IMR-90 (cell line): ENCODE measurements at regions not wholly inside any gene's neighbourhood (a gene's known extent, or its start where the extent isn't known, plus 50 kb on each side); places are given as distances from the start of the nearest gene placed in this dataset.

ENCODE experiments used
- BHLHE40 ChIP-seq: fragments of 150-350 bp; IDR thresholded peaks from 2 replicates; pipeline ENCODE4 v1.6.1; 2016; ENCODE audit warnings: mild to moderate bottlenecking, low read depth, low read length
- CEBPB ChIP-seq: IDR thresholded peaks from 2 replicates; pipeline ENCODE4 v1.6.1; 2012; ENCODE audit warnings: low read depth, low read length, improper control_type of control experiment
- CHD1 ChIP-seq: IDR thresholded peaks from 2 replicates; pipeline ENCODE4 v1.6.1; 2012; ENCODE audit warnings: low read depth, low read length, improper control_type of control experiment
- FOS ChIP-seq: fragments of 150-350 bp; IDR thresholded peaks from 2 replicates; pipeline ENCODE4 v1.6.1; 2016; ENCODE audit warnings: low read depth, low read length
- MAFK ChIP-seq: IDR thresholded peaks from 2 replicates; pipeline ENCODE4 v1.6.1; 2012; ENCODE audit warnings: low read depth, low read length, improper control_type of control experiment
- MXI1 ChIP-seq: IDR thresholded peaks from 2 replicates; pipeline ENCODE4 v1.6.1; 2012; ENCODE audit warnings: low read depth, mild to moderate bottlenecking, low read length, moderate library complexity, borderline replicate concordance
- NFE2L2 ChIP-seq: fragments of 150-350 bp; IDR thresholded peaks from 2 replicates; pipeline ENCODE4 v1.6.1; 2016; ENCODE audit warnings: low read depth, mild to moderate bottlenecking, low read length
- POLR2A ChIP-seq: IDR thresholded peaks from 2 replicates; pipeline ENCODE4 v1.6.1; 2012; ENCODE audit warnings: mild to moderate bottlenecking, low read depth, low read length
- RFX5 ChIP-seq: IDR thresholded peaks from 2 replicates; pipeline ENCODE4 v1.8.0; 2012; ENCODE audit warnings: low read depth, mild to moderate bottlenecking, low read length, moderate library complexity
- TF ChIP-seq, protein P1 (sequence below): conservative IDR thresholded peaks from 2 replicates; pipeline ENCODE4 v1.5.1; 2012; ENCODE audit warnings: mild to moderate bottlenecking, low read depth, low read length, improper control_type of control experiment

DNA sequence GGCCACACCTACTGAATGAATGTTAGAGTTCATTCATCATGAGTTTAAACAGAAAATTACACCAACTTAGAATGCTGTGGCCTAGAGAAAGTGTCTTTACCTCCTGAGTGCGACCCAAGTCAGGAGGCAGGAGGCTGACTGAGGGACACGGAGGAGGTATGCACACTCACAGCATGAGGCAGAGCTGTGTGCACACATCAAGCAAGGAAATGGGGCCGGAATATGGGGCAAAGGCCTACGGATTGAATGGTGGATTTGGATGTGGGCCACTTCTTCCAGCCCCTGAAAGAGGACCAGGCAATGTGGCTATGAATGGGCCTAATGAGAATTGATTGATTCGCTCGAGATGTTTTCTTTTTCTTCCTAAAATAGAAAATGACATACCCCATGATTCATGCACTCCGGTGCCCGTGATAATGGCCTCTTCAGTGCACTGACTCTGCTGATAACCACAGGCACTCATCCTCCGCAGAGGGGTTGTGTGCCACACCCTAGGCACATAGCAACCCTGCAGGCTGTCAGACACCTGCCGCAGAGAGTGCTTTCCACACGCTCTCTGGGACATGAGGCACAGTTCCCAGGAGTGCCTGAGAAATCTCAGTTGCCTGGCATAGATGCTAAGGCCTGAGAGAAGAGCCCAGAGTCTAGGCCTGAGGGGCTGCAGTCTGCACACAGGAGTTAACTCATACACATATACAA, 155.5 kb downstream of the GLUL start:
- TF ChIP-seq, protein P1, sequence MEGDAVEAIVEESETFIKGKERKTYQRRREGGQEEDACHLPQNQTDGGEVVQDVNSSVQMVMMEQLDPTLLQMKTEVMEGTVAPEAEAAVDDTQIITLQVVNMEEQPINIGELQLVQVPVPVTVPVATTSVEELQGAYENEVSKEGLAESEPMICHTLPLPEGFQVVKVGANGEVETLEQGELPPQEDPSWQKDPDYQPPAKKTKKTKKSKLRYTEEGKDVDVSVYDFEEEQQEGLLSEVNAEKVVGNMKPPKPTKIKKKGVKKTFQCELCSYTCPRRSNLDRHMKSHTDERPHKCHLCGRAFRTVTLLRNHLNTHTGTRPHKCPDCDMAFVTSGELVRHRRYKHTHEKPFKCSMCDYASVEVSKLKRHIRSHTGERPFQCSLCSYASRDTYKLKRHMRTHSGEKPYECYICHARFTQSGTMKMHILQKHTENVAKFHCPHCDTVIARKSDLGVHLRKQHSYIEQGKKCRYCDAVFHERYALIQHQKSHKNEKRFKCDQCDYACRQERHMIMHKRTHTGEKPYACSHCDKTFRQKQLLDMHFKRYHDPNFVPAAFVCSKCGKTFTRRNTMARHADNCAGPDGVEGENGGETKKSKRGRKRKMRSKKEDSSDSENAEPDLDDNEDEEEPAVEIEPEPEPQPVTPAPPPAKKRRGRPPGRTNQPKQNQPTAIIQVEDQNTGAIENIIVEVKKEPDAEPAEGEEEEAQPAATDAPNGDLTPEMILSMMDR: no peak
- no peak for TF ChIP-seq POLR2A
- TF ChIP-seq RFX5: no peak
- TF ChIP-seq MXI1: no peak
- TF ChIP-seq FOS: no peak
- no peak for TF ChIP-seq CHD1
- no peak for TF ChIP-seq CEBPB
- no peak for TF ChIP-seq NFE2L2
- TF ChIP-seq MAFK: no peak
- TF ChIP-seq BHLHE40: no peak
